ENCODE measurements at regions not wholly inside any gene's neighbourhood (a gene's known extent, or its start where the extent isn't known, plus 50 kb on each side); places are given as distances from the start of the nearest gene placed in this dataset.

GRCh38 chr1:214184992-214185391, 96.0 kb upstream of the SMYD2 start:
- no peak for DNase-seq (ENCODE audit: low spot score)
- CTCF ChIA-PET = interaction anchor here (1.0 kb wide), 1 partner anchor 77 kb away, joined by 3 read pairs; no protein-coding TSS in a partner anchor
- no peak for TF ChIP-seq CTCF (conservative IDR thresholded peaks at IDR 0.05; ENCODE audit: low read depth)
- no peak overlapping the region for H3K27ac ChIP-seq
- POLR2A ChIA-PET (ENCODE audit: low non-redundant PET) = no interaction called here

GRCh38 chr1:214186103-214186824, 94.7 kb upstream of the SMYD2 start:
- ChIA-PET CTCF (interaction anchor here (1.0 kb wide), 1 partner anchor 76 kb away, joined by 3 read pairs; no protein-coding TSS in a partner anchor), POLR2A (ENCODE audit: low non-redundant PET) (no interaction called here)
- TF ChIP-seq CTCF (conservative IDR thresholded peaks at IDR 0.05; ENCODE audit: low read depth) = no peak
- no peak for DNase-seq (ENCODE audit: low spot score)
- H3K27ac ChIP-seq = no peak overlapping the region

- ChIA-PET CTCF (no interaction called here), POLR2A (ENCODE audit: low non-redundant PET) (no interaction called here)
- no peak for TF ChIP-seq CTCF (conservative IDR thresholded peaks at IDR 0.05; ENCODE audit: low read depth)
- H3K27ac ChIP-seq = no peak overlapping the region
- no peak for DNase-seq (ENCODE audit: low spot score)
Observed at GRCh38 chr1:214187121-214187900, 93.6 kb upstream of the SMYD2 start.

GRCh38 chr1:214187933-214188332, 93.0 kb upstream of the SMYD2 start:
- ChIA-PET POLR2A (ENCODE audit: low non-redundant PET) (no interaction called here), CTCF (no interaction called here)
- no peak for TF ChIP-seq CTCF (conservative IDR thresholded peaks at IDR 0.05; ENCODE audit: low read depth)
- H3K27ac ChIP-seq = no peak overlapping the region
- no peak for DNase-seq (ENCODE audit: low spot score)

GRCh38 chr1:214188835-214189234, 92.1 kb upstream of the SMYD2 start:
- TF ChIP-seq CTCF (conservative IDR thresholded peaks at IDR 0.05; ENCODE audit: low read depth) = no peak
- DNase-seq (ENCODE audit: low spot score) = no peak
- ChIA-PET POLR2A (ENCODE audit: low non-redundant PET) (no interaction called here), CTCF (no interaction called here)
- H3K27ac ChIP-seq = no peak overlapping the region

GRCh38 chr1:214192825-214193643, 87.9 kb upstream of the SMYD2 start:
- ChIA-PET CTCF (interaction anchor here (0.7 kb wide), 1 partner anchor 162 kb away, joined by 3 read pairs; no protein-coding TSS in a partner anchor), POLR2A (ENCODE audit: low non-redundant PET) (no interaction called here)
- H3K27ac ChIP-seq = no peak overlapping the region
- TF ChIP-seq CTCF (conservative IDR thresholded peaks at IDR 0.05; ENCODE audit: low read depth) = no peak
- DNase-seq (ENCODE audit: low spot score) = no peak
